ENCODE measurements at regions not wholly inside any gene's neighbourhood (a gene's known extent, or its start where the extent isn't known, plus 50 kb on each side); places are given as distances from the start of the nearest gene placed in this dataset.

DNA sequence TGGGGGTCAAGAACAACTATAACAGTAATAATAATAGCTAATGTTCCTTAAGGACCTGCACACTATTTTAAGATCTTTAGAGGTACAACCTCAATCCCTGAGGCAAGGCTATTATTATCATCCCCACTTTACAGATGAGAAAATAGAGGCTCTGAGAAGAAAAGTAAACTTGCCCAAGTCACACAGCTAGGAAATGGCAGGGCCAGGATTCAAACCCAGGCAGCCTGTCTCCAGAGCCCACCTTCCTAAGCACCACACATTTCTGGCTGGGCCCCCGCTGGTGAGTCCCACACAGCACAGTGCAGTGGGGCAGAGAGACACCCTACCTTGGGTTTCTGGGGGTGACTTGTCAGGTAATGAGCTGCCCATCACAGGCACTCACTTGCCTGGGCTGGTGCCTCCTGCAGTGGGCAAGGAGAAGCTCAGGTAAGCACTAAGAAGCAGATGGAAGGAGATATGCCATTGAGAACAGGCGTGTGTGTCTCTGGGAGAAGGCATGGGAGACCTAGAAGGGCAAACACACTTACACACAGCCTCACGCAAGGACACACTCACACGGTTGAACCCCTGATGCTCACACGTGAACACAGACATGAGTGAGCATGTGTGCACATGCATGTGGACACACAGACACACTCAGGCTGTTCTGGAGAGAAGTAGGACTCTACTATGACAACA is 104.4 kb upstream of the ZMIZ1 start:
- no peak for TF ChIP-seq TARDBP (IDR thresholded peaks at IDR 0.05)
- no peak for TF ChIP-seq HDGF (IDR thresholded peaks at IDR 0.05; ENCODE audit: borderline replicate concordance)
- TF ChIP-seq ELF4 (IDR thresholded peaks at IDR 0.05) = no peak
- TF ChIP-seq FOXM1 (IDR thresholded peaks at IDR 0.05; ENCODE audit: borderline replicate concordance) = no peak
- no peak for TF ChIP-seq BHLHE40 (IDR thresholded peaks at IDR 0.05; ENCODE audit: borderline replicate concordance)

Data from HEK293T (cell line).